SK-N-SH (cell line): ENCODE measurements at regions not wholly inside any gene's neighbourhood (a gene's known extent, or its start where the extent isn't known, plus 50 kb on each side); places are given as distances from the start of the nearest gene placed in this dataset.

Experiments
- CTCF ChIA-PET: fragments of 300-600, 350-600 bp; formaldehyde crosslinking; extraction: SDS; loops from one replicate; lab custom pipeline; 2021; lab: Yijun Ruan, JAX
- POLR2A ChIA-PET: fragments of 350-600 bp; sonication (Branson Sonifier 250); formaldehyde crosslinking; extraction: SDS; loops from one replicate; lab custom pipeline; 2020; ENCODE audit warnings: antibody characterized with exemption, inconsistent platforms; lab: Yijun Ruan, JAX
- DNase-seq: peaks from one replicate; pipeline ENCODE4 v3.0.0; 2012
- H2AFZ ChIP-seq: fragments of 200-600 bp; sonication (generic); 2 replicates; pipeline ENCODE4 v1.8.1; 2016; ENCODE audit warnings: antibody characterized with exemption, mild to moderate bottlenecking, low read depth
- H3F3A ChIP-seq: fragments of 200-600 bp; sonication (generic); replicated peaks from 2 replicates; pipeline ENCODE3; 2016; ENCODE audit warnings: antibody characterized with exemption, mild to moderate bottlenecking; ENCODE audit not compliant: insufficient read depth
- H3K27ac ChIP-seq, 2 experiments: fragments of 200-500 bp in 1 of 2; fragments of 200-600 bp in 1 of 2; sonication (Bioruptor generic) in 1 of 2; sonication (generic), shearing (Covaris generic) in 1 of 2; 2 replicates each; pipeline versions ENCODE4 v1.5.1 to v1.6.1; 2014 to 2016; ENCODE audit warnings: low read depth in 2 of 2, inconsistent platforms in 1 of 2, low read length in 1 of 2, mild to moderate bottlenecking in 1 of 2, mixed read lengths in 1 of 2
- H3K27me3 ChIP-seq: fragments of 200-600 bp; sonication (generic), shearing (Covaris generic); 2 replicates; pipeline ENCODE4 v1.6.1; 2016; ENCODE audit warnings: mixed run types; ENCODE audit not compliant: insufficient read depth
- H3K36me3 ChIP-seq, 2 experiments: fragments of 200-500 bp in 1 of 2; fragments of 200-600 bp in 1 of 2; sonication (Bioruptor generic) in 1 of 2; sonication (generic) in 1 of 2; replicated peaks in 1 of 2; 2 replicates each; pipeline versions ENCODE3 to v1.5.1; 2014 to 2016; ENCODE audit warnings: low read length in 1 of 2, mild to moderate bottlenecking in 1 of 2; ENCODE audit not compliant: insufficient read depth in 2 of 2, control insufficient read depth in 1 of 2
- H3K4me1 ChIP-seq, 2 experiments: fragments of 200-500 bp in 1 of 2; fragments of 200-600 bp in 1 of 2; sonication (Bioruptor generic) in 1 of 2; sonication (generic), shearing (Covaris generic) in 1 of 2; 2 replicates each; pipeline versions ENCODE4 v1.5.1 to v1.6.1; 2014 to 2016; ENCODE audit warnings: low read depth in 1 of 2, low read length in 1 of 2, mixed run types in 1 of 2; ENCODE audit not compliant: insufficient read depth in 2 of 2, control insufficient read depth in 1 of 2
- H3K4me2 ChIP-seq: fragments of 200-600 bp; sonication (generic), shearing (Covaris generic); 2 replicates; pipeline ENCODE4 v1.6.1; 2017; ENCODE audit warnings: mixed run types
- H3K4me3 ChIP-seq, 2 experiments: fragments of 200-500 bp in 1 of 2; fragments of 200-600 bp in 1 of 2; sonication (Bioruptor generic) in 1 of 2; sonication (generic), shearing (Covaris generic) in 1 of 2; 2 replicates each; pipeline versions ENCODE4 v1.5.1 to v1.8.1; 2014 to 2016; ENCODE audit warnings: low read depth in 2 of 2, inconsistent platforms in 1 of 2, low read length in 1 of 2, mild to moderate bottlenecking in 1 of 2, mixed read lengths in 1 of 2, moderate library complexity in 1 of 2
- H3K79me2 ChIP-seq: fragments of 200-600 bp; sonication (generic); 2 replicates; pipeline ENCODE4 v1.8.1; 2017; ENCODE audit warnings: mild to moderate bottlenecking; ENCODE audit not compliant: insufficient read depth
- H3K9ac ChIP-seq: fragments of 200-600 bp; sonication (generic); 2 replicates; pipeline ENCODE4 v1.6.1; 2017; ENCODE audit warnings: mixed run types
- H3K9me2 ChIP-seq: fragments of 200-600 bp; sonication (generic); 2 replicates; pipeline ENCODE4 v1.6.1; 2017; ENCODE audit warnings: mixed run types
- H3K9me3 ChIP-seq: fragments of 200-600 bp; sonication (generic); 2 replicates; pipeline ENCODE4 v1.6.1; 2017; ENCODE audit warnings: mixed run types, mild to moderate bottlenecking, moderate library complexity
- H4K20me1 ChIP-seq: fragments of 200-600 bp; sonication (generic); 2 replicates; pipeline ENCODE4 v1.6.1; 2017; ENCODE audit warnings: mild to moderate bottlenecking, mixed run types; ENCODE audit not compliant: insufficient read depth
- CHD2 ChIP-seq: fragments of 150-350 bp; IDR thresholded peaks from 2 replicates; pipeline ENCODE4 v1.6.1; 2018; ENCODE audit warnings: low read length; ENCODE audit not compliant: partially characterized antibody
- ELF1 ChIP-seq: IDR thresholded peaks from 2 replicates; pipeline ENCODE4 v1.4.0; 2012
- EP300 ChIP-seq, 2 experiments: IDR thresholded peaks; 2 replicates each; pipeline versions ENCODE4 v1.4.0 to v1.6.1; 2012; ENCODE audit warnings: borderline replicate concordance in 1 of 2, low read depth in 1 of 2, low read length in 1 of 2
- EZH2phosphoT487 ChIP-seq: fragments of 200-600 bp; sonication (generic); IDR thresholded peaks from 2 replicates; pipeline ENCODE4 v1.6.1; 2017; ENCODE audit warnings: low read depth, mixed run types, mild to moderate bottlenecking, antibody characterized with exemption, moderate library complexity, borderline replicate concordance
- GABPA ChIP-seq: IDR thresholded peaks from 2 replicates; pipeline ENCODE4 v1.4.0; 2012; ENCODE audit warnings: low read depth, mild to moderate bottlenecking
- JUND ChIP-seq: IDR thresholded peaks from 2 replicates; pipeline ENCODE4 v1.4.0; 2012
- MEF2A ChIP-seq: IDR thresholded peaks from 2 replicates; pipeline ENCODE4 v1.4.0; 2012; ENCODE audit warnings: low read depth, borderline replicate concordance
- MXI1 ChIP-seq: IDR thresholded peaks from 2 replicates; pipeline ENCODE4 v1.6.1; 2012; ENCODE audit warnings: mild to moderate bottlenecking, low read depth, low read length, improper control_type of control experiment
- NRF1 ChIP-seq: IDR thresholded peaks from 2 replicates; pipeline ENCODE4 v1.6.1; 2012; ENCODE audit warnings: low read depth, mild to moderate bottlenecking, low read length
- POLR2AphosphoS5 ChIP-seq: IDR thresholded peaks from 2 replicates; pipeline ENCODE4 v1.6.1; 2012; ENCODE audit warnings: low read depth, low read length
- RFX5 ChIP-seq: IDR thresholded peaks from 2 replicates; pipeline ENCODE4 v1.6.1; 2012; ENCODE audit warnings: mild to moderate bottlenecking, improper control_type of control experiment, low read length
- RXRA ChIP-seq: IDR thresholded peaks from 2 replicates; pipeline ENCODE4 v1.4.0; 2012; ENCODE audit warnings: low read depth, mild to moderate bottlenecking, borderline replicate concordance
- SMC3 ChIP-seq: IDR thresholded peaks from 2 replicates; pipeline ENCODE4 v1.6.1; 2012; ENCODE audit warnings: low read depth, low read length, improper control_type of control experiment
- TCF12 ChIP-seq: IDR thresholded peaks from 2 replicates; pipeline ENCODE4 v1.4.0; 2012
- WGBS: methylation state at CpG from one replicate; pipeline ENCODE4 v1.1.6; 2017; ENCODE audit warnings: low lambda C conversion rate; 5-methylcytosine and 5-hydroxymethylcytosine counted together
- TF ChIP-seq, protein P1 (sequence below): fragments of 200-600 bp; sonication (generic); IDR thresholded peaks from 2 replicates; pipeline ENCODE4 v1.6.1; 2017; ENCODE audit warnings: antibody characterized with exemption, mild to moderate bottlenecking, moderate library complexity
- TF ChIP-seq, protein P2 (sequence below): IDR thresholded peaks from 2 replicates; pipeline ENCODE4 v1.6.1; 2012; ENCODE audit warnings: mild to moderate bottlenecking, low read depth, low read length, moderate library complexity
- TF ChIP-seq, protein P3 (sequence below): IDR thresholded peaks from 2 replicates; pipeline ENCODE4 v1.4.0; 2012; ENCODE audit warnings: low read depth, borderline replicate concordance

DNA sequence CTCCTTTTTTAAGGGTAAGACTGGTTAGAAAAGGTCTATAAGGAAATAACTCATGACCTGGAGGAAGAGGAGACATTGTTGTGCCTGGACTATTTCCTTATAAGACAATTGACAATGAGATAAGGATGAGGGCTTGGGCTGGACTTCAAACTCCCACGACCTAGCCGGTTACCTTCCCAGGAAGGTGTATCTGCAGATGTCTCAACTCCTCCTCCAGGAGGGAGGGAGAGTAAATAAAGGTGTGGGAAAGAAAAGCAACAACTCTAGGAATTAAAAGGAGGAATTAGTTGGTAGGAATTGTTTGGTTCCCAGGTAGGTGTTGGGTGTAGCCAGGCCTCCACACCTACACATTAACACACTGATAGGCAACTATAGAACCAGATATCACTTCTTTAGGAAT, 97.8 kb upstream of the TBL1XR1 start (continued):
- TF ChIP-seq, protein P1, sequence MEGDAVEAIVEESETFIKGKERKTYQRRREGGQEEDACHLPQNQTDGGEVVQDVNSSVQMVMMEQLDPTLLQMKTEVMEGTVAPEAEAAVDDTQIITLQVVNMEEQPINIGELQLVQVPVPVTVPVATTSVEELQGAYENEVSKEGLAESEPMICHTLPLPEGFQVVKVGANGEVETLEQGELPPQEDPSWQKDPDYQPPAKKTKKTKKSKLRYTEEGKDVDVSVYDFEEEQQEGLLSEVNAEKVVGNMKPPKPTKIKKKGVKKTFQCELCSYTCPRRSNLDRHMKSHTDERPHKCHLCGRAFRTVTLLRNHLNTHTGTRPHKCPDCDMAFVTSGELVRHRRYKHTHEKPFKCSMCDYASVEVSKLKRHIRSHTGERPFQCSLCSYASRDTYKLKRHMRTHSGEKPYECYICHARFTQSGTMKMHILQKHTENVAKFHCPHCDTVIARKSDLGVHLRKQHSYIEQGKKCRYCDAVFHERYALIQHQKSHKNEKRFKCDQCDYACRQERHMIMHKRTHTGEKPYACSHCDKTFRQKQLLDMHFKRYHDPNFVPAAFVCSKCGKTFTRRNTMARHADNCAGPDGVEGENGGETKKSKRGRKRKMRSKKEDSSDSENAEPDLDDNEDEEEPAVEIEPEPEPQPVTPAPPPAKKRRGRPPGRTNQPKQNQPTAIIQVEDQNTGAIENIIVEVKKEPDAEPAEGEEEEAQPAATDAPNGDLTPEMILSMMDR: no peak

DNA sequence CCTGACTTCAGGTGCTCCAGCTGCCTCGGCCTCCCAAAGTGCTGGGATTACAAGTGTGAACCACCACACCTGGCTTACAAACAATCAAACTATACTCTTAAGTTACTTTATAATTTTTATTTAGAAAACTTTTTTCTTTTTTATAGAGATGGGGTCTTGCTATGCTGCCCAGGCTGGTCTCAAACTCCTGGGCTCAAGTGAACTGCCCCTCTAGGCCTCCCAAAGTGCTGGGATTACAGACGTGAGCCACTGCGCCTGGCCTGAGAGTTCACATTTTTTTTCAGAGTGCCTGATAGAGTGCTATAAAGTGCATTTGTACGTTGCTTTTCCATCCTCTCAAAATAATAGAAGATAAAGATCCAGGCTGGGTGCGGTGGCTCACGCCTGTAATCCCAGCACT, 102.0 kb upstream of the TBL1XR1 start:
- CTCF ChIA-PET: no interaction called here

More for the DNA sequence above, 102.0 kb upstream of the TBL1XR1 start:
- no peak overlapping the region for H3K4me2 ChIP-seq
- no peaks in the 10 kb centered on the region for H3K79me2 ChIP-seq
- no peaks in the 10 kb centered on the region for H3K27me3 ChIP-seq
- H3F3A ChIP-seq: no peaks in the 10 kb centered on the region
- WGBS: 96% methylated on average over 6 of the region's 6 CpGs
- TF ChIP-seq MXI1: no peak
- TF ChIP-seq MEF2A: no peak
- TF ChIP-seq ELF1: no peak
- no peak for TF ChIP-seq JUND
- TF ChIP-seq EZH2phosphoT487: no peak
- no peak for TF ChIP-seq RXRA
- TF ChIP-seq SMC3: no peak
- no peak for TF ChIP-seq EP300 (IDR thresholded peaks at IDR 0.05; ENCODE audit: borderline replicate concordance in 1 of 2, low read depth in 1 of 2, low read length in 1 of 2)
- TF ChIP-seq TCF12: no peak
- no peak for TF ChIP-seq CHD2
- no peak for TF ChIP-seq NRF1
- no peak for TF ChIP-seq RFX5
- TF ChIP-seq, protein P2, sequence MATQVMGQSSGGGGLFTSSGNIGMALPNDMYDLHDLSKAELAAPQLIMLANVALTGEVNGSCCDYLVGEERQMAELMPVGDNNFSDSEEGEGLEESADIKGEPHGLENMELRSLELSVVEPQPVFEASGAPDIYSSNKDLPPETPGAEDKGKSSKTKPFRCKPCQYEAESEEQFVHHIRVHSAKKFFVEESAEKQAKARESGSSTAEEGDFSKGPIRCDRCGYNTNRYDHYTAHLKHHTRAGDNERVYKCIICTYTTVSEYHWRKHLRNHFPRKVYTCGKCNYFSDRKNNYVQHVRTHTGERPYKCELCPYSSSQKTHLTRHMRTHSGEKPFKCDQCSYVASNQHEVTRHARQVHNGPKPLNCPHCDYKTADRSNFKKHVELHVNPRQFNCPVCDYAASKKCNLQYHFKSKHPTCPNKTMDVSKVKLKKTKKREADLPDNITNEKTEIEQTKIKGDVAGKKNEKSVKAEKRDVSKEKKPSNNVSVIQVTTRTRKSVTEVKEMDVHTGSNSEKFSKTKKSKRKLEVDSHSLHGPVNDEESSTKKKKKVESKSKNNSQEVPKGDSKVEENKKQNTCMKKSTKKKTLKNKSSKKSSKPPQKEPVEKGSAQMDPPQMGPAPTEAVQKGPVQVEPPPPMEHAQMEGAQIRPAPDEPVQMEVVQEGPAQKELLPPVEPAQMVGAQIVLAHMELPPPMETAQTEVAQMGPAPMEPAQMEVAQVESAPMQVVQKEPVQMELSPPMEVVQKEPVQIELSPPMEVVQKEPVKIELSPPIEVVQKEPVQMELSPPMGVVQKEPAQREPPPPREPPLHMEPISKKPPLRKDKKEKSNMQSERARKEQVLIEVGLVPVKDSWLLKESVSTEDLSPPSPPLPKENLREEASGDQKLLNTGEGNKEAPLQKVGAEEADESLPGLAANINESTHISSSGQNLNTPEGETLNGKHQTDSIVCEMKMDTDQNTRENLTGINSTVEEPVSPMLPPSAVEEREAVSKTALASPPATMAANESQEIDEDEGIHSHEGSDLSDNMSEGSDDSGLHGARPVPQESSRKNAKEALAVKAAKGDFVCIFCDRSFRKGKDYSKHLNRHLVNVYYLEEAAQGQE: no peak
- no peak for TF ChIP-seq POLR2AphosphoS5
- TF ChIP-seq, protein P3, sequence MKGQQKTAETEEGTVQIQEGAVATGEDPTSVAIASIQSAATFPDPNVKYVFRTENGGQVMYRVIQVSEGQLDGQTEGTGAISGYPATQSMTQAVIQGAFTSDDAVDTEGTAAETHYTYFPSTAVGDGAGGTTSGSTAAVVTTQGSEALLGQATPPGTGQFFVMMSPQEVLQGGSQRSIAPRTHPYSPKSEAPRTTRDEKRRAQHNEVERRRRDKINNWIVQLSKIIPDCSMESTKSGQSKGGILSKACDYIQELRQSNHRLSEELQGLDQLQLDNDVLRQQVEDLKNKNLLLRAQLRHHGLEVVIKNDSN: no peak
- TF ChIP-seq GABPA: no peak
- TF ChIP-seq, all 33 proteins: peak for 0
- no peaks in the 10 kb centered on the region for H4K20me1 ChIP-seq
- H2AFZ ChIP-seq: no peak overlapping the region
- DNase-seq: no peak
- H3K9me2 ChIP-seq: no peaks in the 10 kb centered on the region
- peaks cover 0 to under 1% of the 10 kb centered on the region in 2 experiments; a peak in 1 of 4 replicates for H3K4me1 ChIP-seq
- H3K27ac ChIP-seq: no peak overlapping the region
- no peak overlapping the region for H3K9ac ChIP-seq
- no peaks in the 10 kb centered on the region for H3K36me3 ChIP-seq
- no peak overlapping the region for H3K4me3 ChIP-seq
- no peaks in the 10 kb centered on the region for H3K9me3 ChIP-seq
- POLR2A ChIA-PET: no interaction called here
